ENCODE measurements at regions not wholly inside any gene's neighbourhood (a gene's known extent, or its start where the extent isn't known, plus 50 kb on each side); places are given as distances from the start of the nearest gene placed in this dataset.
"Not testable (repeated sequence)": the region's sequence is repeated elsewhere in the genome, so short reads cannot be mapped to it uniquely, and the experiment has no call there.

DNA sequence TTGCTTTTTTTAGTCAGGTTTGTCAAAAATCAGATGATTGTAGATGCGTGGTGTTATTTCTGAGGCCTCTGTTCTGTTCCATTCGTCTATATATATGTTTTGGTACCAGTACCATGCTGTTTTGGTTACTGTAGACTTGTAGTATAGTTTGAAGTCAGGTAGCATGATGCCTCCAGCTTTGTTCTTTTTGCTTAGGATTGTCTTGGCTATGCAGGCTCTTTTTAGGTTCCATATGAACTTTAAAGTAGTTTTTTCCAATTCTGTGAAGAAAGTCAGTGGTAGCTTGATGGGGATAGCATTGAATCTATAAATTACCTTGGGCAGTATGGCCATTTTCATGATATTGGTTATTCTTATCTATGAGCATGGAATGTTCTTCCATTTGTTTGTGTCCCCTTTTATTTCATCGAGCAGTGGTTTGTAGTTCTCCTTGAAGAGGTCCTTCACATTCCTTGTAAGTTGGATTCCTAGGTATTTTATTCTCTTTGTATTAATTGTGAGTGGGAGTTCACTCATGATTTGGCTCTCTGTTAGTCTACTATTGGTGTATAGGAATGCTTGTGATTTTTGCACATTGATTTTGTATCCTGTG, 70.1 kb upstream of the TOP3B start:
- DNase-seq, result not testable (repeated sequence)

GRCh38 chr22:22051032-22051431, 68.4 kb upstream of the TOP3B start:
- not testable (repeated sequence) for DNase-seq

DNA sequence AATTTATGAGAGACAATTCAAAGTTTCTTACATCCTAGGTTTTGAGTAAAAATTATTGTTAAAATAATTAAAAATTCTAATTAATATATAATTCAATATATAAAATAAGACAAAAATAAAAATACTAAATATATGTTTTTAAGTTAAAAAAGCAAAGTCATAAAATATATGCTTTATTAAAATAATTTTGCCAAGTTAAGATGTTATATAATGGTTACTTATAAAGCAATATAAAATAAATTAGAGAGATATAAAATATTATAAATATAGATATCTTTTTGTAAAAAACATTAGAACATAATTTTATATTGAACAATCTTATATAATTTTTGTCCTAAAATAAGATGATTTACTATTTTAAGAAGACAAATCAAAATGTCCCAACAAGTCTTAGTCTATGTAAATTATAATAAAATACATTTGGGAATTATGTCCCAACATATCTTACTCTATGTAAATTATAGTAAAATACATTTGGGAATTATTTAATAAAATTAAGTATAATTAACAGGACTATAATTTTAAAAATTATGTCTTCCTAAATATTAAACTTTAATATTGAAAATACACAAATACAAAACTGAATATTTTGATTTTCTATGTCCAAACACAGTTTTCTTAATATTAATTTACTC, 67.7 kb upstream of the TOP3B start:
- no peak for DNase-seq

DNA sequence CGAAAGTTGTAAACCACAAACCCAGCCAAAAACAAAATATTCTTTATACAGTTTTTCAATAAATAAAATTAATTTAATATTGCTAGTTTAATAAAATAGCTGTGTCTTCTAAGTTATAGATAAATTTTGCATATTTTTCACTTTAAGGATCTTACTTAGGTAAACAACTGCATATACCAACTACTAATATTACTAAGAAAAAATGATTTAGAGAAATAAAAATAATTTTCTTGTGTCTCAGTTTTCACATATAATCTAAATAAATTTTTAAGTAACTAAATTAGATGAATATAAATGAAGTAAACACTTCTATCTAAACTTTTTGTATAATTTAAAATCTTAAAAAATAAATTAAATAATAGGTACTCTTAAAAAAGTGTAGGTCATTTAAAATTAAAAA, 67.1 kb upstream of the TOP3B start:
- DNase-seq, result no peak

DNA sequence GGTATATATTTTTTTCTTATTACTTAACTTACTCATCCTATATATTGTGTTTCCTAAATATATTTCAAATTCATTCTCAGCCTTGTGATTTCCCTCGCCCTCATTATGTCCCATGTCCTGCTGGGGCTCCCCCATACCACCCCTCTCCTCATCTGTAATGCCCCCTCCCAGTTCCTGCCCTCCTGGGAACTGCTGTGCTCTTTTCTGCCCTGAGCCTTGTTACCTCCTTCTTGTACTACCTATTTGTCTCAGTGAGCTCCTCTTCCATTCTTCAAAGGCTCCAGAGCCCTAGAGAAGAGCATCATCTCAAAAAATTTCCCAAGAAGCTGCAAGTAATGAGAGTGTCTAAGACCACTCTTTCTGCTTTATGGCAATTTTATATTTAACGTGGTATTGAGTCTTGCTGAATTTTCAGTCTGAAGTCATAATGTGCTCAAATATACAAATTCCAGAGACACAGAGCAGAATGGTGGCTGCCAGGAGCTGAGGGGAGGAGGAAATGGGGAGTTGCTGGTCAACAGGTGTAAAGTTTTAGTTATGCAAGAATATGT, 66.5 kb upstream of the TOP3B start:
- no peak for DNase-seq

DNA sequence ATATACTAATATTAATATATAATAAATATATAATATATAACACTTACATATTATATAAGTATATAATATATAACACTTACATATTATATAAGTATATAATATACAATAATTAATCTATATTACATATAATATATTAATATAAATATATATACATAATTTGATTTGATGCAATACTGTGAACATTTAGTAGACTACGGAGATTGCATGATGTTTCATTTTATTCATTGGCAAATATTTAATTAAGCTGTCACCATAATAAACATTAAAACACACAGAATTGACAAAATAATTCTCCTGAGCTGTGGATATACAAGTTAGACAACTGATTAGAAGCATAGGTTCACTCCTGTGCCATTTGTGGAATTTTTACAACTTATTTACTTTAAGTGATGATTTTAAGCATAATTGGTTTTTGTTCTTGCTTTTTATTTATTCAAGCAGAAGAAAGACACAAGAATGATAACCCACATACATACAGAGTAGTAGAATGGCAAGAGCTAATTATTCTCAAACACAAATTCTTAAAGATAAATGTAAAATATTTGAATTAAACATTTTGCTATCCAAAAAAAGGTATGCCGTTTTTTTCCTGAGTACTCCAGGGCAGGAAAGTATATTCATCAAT, 65.8 kb upstream of the TOP3B start:
- DNase-seq, result no peak

DNA sequence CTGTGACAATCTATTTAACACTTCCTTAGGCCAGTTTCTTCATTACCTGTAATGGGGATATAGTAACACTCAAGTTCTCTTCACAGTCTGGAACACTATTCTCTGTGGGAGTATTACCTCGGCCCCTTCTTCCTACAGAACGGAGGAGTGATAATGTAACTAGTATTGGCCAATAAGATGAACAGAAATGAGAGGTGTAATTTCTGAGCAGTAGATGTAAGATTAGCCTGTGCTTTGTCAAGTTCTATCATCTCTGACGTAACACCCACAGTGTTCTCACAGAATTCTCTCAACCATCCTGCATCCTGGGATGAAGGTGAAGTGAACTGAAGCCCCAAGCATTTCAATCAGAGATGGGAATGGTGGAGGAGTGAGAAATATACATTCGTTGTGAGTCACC, 65.2 kb upstream of the TOP3B start:
- DNase-seq, result no peak

GRCh38 chr22:22047266-22047665, 64.7 kb upstream of the TOP3B start:
- no peak for DNase-seq

- no peak for DNase-seq
These were observed 63.8 kb upstream of the TOP3B start for GRCh38 chr22:22046370-22046769.

DNA sequence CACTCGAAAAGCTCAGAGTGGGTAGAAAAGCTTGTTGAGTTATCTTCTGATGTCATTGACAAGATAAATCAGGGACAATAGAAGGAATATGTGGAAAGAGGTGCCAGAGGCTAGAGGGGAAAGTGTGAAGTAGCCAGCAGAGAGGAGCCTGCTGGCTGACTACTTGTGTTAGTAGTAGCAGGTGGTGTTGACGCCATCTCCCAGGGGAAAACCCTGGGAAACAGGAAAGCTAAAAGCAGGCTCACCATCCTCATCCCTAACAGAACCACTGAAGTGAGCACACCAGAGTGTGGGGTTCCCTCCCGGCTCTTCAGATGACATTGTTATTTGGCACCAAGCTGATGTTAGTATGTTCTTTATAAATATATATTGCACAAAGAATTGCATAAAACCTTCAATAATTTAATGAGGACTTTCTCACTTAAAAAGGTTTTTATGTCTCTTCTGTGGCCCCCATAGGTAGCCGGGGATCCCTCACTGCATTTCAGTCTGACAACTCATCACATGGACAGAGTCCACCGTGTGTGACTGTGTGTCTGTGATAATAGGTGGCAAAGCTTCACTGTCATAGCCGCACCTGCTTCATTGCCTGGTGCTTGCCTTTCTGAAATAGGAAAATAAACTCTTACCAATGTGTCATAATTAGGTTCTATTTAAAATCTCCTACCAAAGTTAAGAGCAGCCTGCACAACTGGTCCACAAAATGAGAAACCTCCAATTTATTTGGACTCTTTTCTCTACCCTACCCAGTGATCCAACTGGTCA, 63.2 kb upstream of the TOP3B start:
- DNase-seq, result peak; percentile 8

DNA sequence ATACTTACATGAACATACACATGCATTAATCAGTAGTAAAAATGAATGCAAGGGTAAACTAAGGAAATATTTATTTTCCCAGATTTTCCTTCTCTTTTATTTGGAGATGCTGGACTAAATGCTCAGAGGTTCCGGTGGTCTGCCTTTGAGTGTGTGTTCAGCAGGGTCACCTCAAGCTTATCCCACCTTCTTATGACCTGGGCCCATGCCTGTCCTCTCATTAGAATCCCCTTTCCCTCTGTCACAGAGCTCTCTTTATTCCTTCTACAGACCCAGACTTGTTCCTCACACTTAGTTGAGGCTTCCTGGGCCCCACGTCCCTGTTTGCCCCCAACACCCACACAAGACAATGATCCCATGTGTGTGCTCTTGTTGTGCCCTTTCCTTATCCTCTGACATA, 61.6 kb upstream of the TOP3B start:
- DNase-seq, result no peak

- DNase-seq, result no peak
These were observed 60.9 kb upstream of the TOP3B start for GRCh38 chr22:22043296-22044078.

GRCh38 chr22:22042599-22043295, 60.2 kb upstream of the TOP3B start:
- DNase-seq, result no peak

- no peak for DNase-seq
These were observed 59.4 kb upstream of the TOP3B start for GRCh38 chr22:22042009-22042408.

GRCh38 chr22:22040908-22041307, 58.3 kb upstream of the TOP3B start:
- DNase-seq, result no peak

DNA sequence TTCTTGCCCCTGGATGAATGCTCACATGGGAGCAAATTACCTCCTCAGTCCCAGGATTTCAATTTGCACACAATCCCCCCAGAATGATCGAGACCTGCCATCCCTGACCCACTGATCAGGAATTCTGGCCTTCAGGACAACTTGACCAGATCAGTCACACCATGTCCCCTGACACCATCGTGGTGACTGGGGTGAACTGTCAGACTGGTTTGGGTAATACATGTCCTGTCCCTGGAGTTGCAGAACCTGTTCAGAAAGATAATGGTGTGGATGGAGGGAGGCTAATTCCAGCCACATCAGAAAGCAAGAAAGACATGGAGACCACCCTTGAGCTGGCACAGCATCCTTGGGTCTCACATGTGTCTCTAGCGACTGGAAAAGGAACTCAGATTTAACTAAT, 57.9 kb upstream of the TOP3B start:
- no peak for DNase-seq

DNA sequence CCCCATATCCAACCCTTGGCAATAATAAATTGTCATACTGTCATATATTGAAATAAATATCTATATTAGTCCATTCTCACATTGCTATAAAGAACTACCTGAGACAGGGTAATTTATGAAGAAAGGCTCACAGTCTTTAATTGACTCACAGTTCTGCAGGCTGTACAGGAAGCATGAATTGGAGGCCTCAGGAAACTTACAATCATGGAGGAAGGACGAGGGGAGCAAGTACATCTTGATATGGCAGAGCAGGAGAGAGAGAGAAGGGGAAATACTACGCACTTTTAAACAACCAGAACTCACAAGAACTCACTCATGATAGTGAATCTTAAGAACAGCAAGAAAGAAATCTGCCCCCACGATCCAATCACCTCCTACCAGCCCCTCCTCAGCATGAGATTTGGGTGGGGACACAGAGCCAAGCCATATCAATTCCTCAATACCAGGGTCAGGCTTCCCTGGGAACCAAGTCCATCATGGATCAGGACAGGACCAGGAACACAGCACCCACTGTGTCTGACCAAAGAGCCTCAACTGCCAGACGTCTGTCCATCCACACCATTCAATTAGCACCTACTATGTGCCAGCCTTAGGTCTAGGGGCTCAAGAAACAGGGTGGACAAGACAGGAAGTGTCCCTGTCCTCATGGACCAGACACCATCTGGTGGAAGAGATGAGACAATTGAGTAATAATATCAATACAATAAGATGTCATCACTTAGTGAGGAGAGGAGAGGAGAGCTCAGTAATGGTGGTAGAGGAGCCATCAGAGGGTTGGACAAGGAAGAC, 56.9 kb upstream of the TOP3B start:
- DNase-seq, result no peak

DNA sequence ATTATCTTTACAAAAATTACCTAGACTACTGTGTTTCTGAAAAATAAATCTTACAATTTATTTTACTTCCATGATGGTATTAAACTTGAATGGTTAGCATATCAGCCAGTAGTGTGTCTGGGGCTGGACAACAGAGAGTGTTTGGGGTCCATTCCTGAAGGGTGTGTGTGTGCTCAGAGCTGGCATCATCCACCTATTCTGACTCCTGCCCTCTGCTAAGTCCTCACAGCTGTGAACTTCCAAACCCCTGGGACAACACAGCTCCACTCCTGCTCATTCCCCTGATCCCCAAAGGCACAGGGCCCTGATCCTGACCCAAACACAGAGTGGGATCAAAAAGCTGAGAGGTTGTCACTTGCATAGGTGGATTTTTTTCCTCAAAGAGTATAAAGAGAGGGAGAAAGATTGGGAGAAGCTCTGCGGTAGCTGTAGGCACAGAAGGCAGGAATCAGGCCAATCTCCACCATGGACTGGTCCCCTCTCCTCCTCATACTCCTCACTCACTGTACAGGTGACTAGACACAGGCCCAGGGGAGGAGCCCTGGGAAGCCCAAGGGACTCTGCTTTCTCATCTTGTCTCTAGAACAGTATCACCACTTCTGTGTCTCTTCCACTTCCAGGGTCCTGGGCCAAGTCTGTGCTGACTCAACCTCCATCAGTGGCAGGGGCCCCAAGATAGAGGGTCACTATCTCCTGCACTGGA, 55.7 kb upstream of the TOP3B start:
- no peak for DNase-seq

DNA sequence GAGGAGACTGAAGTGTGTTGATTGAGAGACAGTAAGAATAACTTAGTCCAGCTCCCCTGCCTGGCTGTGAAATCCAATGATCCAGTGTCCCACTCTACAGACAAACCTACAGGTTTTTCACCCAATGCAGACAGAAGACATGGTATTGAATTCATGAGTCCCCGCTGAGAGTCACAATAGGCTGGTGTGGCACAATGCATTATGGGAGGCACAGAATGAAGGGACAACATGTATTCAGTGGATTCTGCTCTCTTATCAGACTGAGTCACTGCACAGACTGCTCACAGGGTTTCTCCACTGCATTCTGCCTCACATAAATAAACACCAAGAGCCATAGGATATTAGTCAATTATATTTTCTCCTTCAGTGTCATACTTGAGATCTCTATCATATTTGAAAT, 55.2 kb upstream of the TOP3B start:
- DNase-seq, result no peak

- DNase-seq, result no peak
These were observed 54.6 kb upstream of the TOP3B start for GRCh38 chr22:22037229-22037628.

DNA sequence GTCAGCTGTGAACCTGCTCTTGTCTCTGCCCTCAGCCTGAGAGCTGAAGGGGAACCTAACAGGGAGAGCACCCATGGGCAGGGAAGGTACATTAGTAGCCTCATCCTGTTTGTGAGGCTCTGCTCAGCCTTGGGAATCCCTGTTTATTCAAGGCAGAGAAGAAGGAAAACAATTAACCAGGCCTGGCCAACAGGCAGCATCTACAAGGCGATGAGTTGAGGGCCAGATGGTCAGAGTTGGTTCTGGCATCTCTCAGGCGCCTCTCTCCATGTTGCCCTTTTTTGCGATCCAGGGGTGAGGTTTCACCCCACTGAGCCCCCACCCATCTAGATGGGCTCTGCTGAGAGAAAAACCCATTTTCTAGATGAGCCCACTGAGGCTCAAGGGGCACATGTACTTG, 54.0 kb upstream of the TOP3B start:
- DNase-seq, result no peak

Data from NCI-H1092 treated with DMSO at 0.1 percent for 48 hours (cell line).